OCI-LY7 (cell line): ENCODE measurements at regions not wholly inside any gene's neighbourhood (a gene's known extent, or its start where the extent isn't known, plus 50 kb on each side); places are given as distances from the start of the nearest gene placed in this dataset.

Experiments used
- BruUV-seq: library from RNA; stranded (reverse); fragments of 400-500 nt; replicated peaks from 2 replicates; lab custom pipeline; 2021; lab: Mats Ljungman, UMichigan
- CTCF ChIA-PET: fragments of 300-600 bp; sonication (Branson Sonifier 250); formaldehyde crosslinking; loops from one replicate; lab custom pipeline; 2022; ENCODE audit warnings: antibody characterized with exemption; ENCODE audit not compliant: unreplicated experiment; lab: Charles Lee
- POLR2A ChIA-PET: fragments of 300-600 bp; sonication (Branson Sonifier 250); formaldehyde crosslinking; loops from one replicate; lab custom pipeline; 2022; ENCODE audit warnings: antibody characterized with exemption; lab: Charles Lee
- DNase-seq: peaks from one replicate; pipeline ENCODE4 v3.0.0-alpha.2; 2015; ENCODE audit warnings: low spot score
- H2AFZ ChIP-seq: fragments of 200-600 bp; sonication (generic), shearing (Covaris generic); 2 replicates; pipeline ENCODE4 v1.6.1; 2014; ENCODE audit warnings: mild to moderate bottlenecking, antibody characterized with exemption, low read length, moderate library complexity
- H3K27ac ChIP-seq: fragments of 200-600 bp; sonication (generic); 2 replicates; pipeline ENCODE4 v1.5.1; 2014; ENCODE audit warnings: mixed run types, low read depth, mild to moderate bottlenecking, moderate library complexity, low read length, inconsistent platforms; ENCODE audit not compliant: poor library complexity, severe bottlenecking
- H3K36me3 ChIP-seq: fragments of 200-600 bp; sonication (generic); 2 replicates; pipeline ENCODE4 v1.6.1; 2014; ENCODE audit warnings: mild to moderate bottlenecking, antibody characterized with exemption, low read length, moderate library complexity, mixed read lengths; ENCODE audit not compliant: insufficient read depth
- H3K4me1 ChIP-seq: fragments of 200-600 bp; sonication (generic); 2 replicates; pipeline ENCODE4 v1.5.1; 2014; ENCODE audit warnings: mild to moderate bottlenecking, low read length; ENCODE audit not compliant: insufficient read depth, poor library complexity, severe bottlenecking
- H3K4me2 ChIP-seq: fragments of 200-600 bp; sonication (generic); 2 replicates; pipeline ENCODE4 v1.6.1; 2014; ENCODE audit warnings: mild to moderate bottlenecking, low read length
- H3K4me3 ChIP-seq: fragments of 200-600 bp; sonication (generic); 2 replicates; pipeline ENCODE4 v1.5.1; 2014; ENCODE audit warnings: mild to moderate bottlenecking, low read depth, low read length; ENCODE audit not compliant: poor library complexity, severe bottlenecking
- H3K79me2 ChIP-seq: fragments of 200-600 bp; sonication (generic); 2 replicates; pipeline ENCODE4 v1.6.1; 2016; ENCODE audit warnings: low read depth, mild to moderate bottlenecking, low read length, moderate library complexity, mixed read lengths; ENCODE audit not compliant: insufficient read depth
- H3K9me2 ChIP-seq: fragments of 200-600 bp; sonication (generic); 2 replicates; pipeline ENCODE4 v1.6.1; 2016; ENCODE audit warnings: mild to moderate bottlenecking, low read length, mixed read lengths; ENCODE audit not compliant: insufficient read depth
- H3K9me3 ChIP-seq: fragments of 200-600 bp; sonication (generic); 2 replicates; pipeline ENCODE4 v1.6.1; 2014; ENCODE audit warnings: mild to moderate bottlenecking, mixed run types, low read length, mixed read lengths
- H4K20me1 ChIP-seq: fragments of 200-600 bp; sonication (generic); 2 replicates; pipeline ENCODE4 v1.6.1; 2014; ENCODE audit warnings: mild to moderate bottlenecking, antibody characterized with exemption, low read length, moderate library complexity, mixed read lengths; ENCODE audit not compliant: insufficient read depth
- CTCF ChIP-seq: fragments of 200-600 bp; sonication (generic); conservative IDR thresholded peaks from 2 replicates; pipeline ENCODE4 v1.5.1; 2014; ENCODE audit warnings: mild to moderate bottlenecking, antibody characterized with exemption, low read length, moderate library complexity, mixed read lengths
- EZH2phosphoT487 ChIP-seq: fragments of 200-600 bp; sonication (generic); IDR thresholded peaks from 2 replicates; pipeline ENCODE4 v1.6.1; 2018; ENCODE audit warnings: low read depth, borderline replicate concordance, mild to moderate bottlenecking, mixed run types, antibody characterized with exemption, low read length, moderate library complexity, mixed read lengths
- intact Hi-C: fragments of 100-400 bp; cut with micrococcal nuclease; formaldehyde crosslinking; loops from one replicate; pipeline ENCODE4 v1.10.0; 2022; ENCODE audit not compliant: unreplicated experiment

GRCh38 chr6:11656491-11656890 is 118.9 kb downstream of the TMEM170B start:
- TF ChIP-seq CTCF (no peak), EZH2phosphoT487 (no peak)
- H2AFZ ChIP-seq: no peak overlapping the region
- no TSS peak for BruUV-seq
- H3K9me3 ChIP-seq: no peaks in the 10 kb centered on the region
- no peaks in the 10 kb centered on the region for H3K9me2 ChIP-seq
- H3K4me1 ChIP-seq: no peaks in the 10 kb centered on the region
- DNase-seq: no peak
- POLR2A ChIA-PET: no interaction called here
- CTCF ChIA-PET: no interaction called here
- H3K79me2 ChIP-seq: no peaks in the 10 kb centered on the region
- H3K4me2 ChIP-seq: no peak overlapping the region
- no peaks in the 10 kb centered on the region for H4K20me1 ChIP-seq
- no peak overlapping the region for H3K27ac ChIP-seq
- intact Hi-C loops: loop anchor here (5.0 kb wide), 3 partner anchors 69 to 951 kb away; no protein-coding TSS in a partner anchor
- H3K4me3 ChIP-seq: no peak overlapping the region
- H3K36me3 ChIP-seq: no peaks in the 10 kb centered on the region

GRCh38 chr6:11659757-11660156 is 118.8 kb downstream of the ADTRP start:
- H3K4me2 ChIP-seq: no peak overlapping the region
- TF ChIP-seq CTCF (no peak), EZH2phosphoT487 (no peak)
- no peaks in the 10 kb centered on the region for H3K36me3 ChIP-seq
- no peak overlapping the region for H3K27ac ChIP-seq
- ChIA-PET POLR2A (no interaction called here), CTCF (no interaction called here)
- no peak overlapping the region for H2AFZ ChIP-seq
- H3K4me1 ChIP-seq: no peaks in the 10 kb centered on the region
- H3K9me3 ChIP-seq: no peaks in the 10 kb centered on the region
- no peaks in the 10 kb centered on the region for H4K20me1 ChIP-seq
- no TSS peak for BruUV-seq
- H3K4me3 ChIP-seq: no peak overlapping the region
- intact Hi-C loops: loop anchor here (5.0 kb wide), 3 partner anchors 72 to 948 kb away; no protein-coding TSS in a partner anchor
- no peaks in the 10 kb centered on the region for H3K9me2 ChIP-seq
- H3K79me2 ChIP-seq: no peaks in the 10 kb centered on the region
- no peak for DNase-seq

- CTCF ChIA-PET: no interaction called here
- H4K20me1 ChIP-seq: no peaks in the 10 kb centered on the region
- H3K4me1 ChIP-seq: no peaks in the 10 kb centered on the region
- DNase-seq: no peak
- intact Hi-C loops: no loop called here
- H3K27ac ChIP-seq: no peak overlapping the region
- TF ChIP-seq EZH2phosphoT487: no peak
- TF ChIP-seq CTCF: no peak
- no peak overlapping the region for H3K4me2 ChIP-seq
- no peak overlapping the region for H2AFZ ChIP-seq
- no peak overlapping the region for H3K4me3 ChIP-seq
- BruUV-seq: no TSS peak
- POLR2A ChIA-PET: no interaction called here
- H3K9me3 ChIP-seq: no peaks in the 10 kb centered on the region
- no peaks in the 10 kb centered on the region for H3K79me2 ChIP-seq
- no peaks in the 10 kb centered on the region for H3K9me2 ChIP-seq
- no peaks in the 10 kb centered on the region for H3K36me3 ChIP-seq
Observed at GRCh38 chr6:11662323-11662722, 116.3 kb downstream of the ADTRP start.
